ENCODE measurements at regions not wholly inside any gene's neighbourhood (a gene's known extent, or its start where the extent isn't known, plus 50 kb on each side); places are given as distances from the start of the nearest gene placed in this dataset.

- Histone ChIP-seq H3K9ac (ENCODE audit: low read length) (no peak overlapping the region), H3K9me3 (ENCODE audit: control extremely low read depth in 1 of 3, control insufficient read depth in 2 of 3, insufficient read depth in 1 of 3, low read length in 2 of 3) (no peaks in the 10 kb centered on the region), H3K79me2 (ENCODE audit: control insufficient read depth, insufficient read depth, low read length) (no peaks in the 10 kb centered on the region), H3K4me1 (ENCODE audit: control insufficient read depth in 2 of 2, insufficient read depth in 2 of 2, low read length in 2 of 2) (no peaks in the 10 kb centered on the region), H4K20me1 (ENCODE audit: control insufficient read depth, insufficient read depth, low read length, poor library complexity, severe bottlenecking) (no peaks in the 10 kb centered on the region), H3K27ac (ENCODE audit: low read length in 2 of 2) (no peak overlapping the region), H3K4me3 (ENCODE audit: control extremely low read depth in 1 of 5, extremely low read depth in 1 of 5, insufficient read depth in 1 of 5, low read depth in 2 of 5, low read length in 4 of 5) (no peak overlapping the region), H3K4me2 (replicated peaks; ENCODE audit: low read depth, low read length, poor library complexity, severe bottlenecking) (no peak overlapping the region), H3K27me3 (replicated peaks in 1 of 4; ENCODE audit: control extremely low read depth in 1 of 4, control insufficient read depth in 3 of 4, insufficient read depth in 4 of 4, low read length in 3 of 4) (peaks cover 0 to 2% (median 0%) of the 10 kb centered on the region in 4 experiments), H3K36me3 (replicated peaks in 1 of 2; ENCODE audit: control extremely low read depth in 1 of 2, control insufficient read depth in 1 of 2, extremely low read depth in 1 of 2, insufficient read depth in 2 of 2, low read length in 1 of 2) (no peaks in the 10 kb centered on the region), H2AFZ (ENCODE audit: insufficient read depth, low read depth, low read length, poor library complexity, severe bottlenecking) (no peak overlapping the region)
- Mint-ChIP-seq H3K9me3 (ENCODE audit: insufficient read depth) (no peaks in the 10 kb centered on the region), H3K27ac (no peak overlapping the region), H3K27me3 (no peaks in the 10 kb centered on the region), H3K4me3 (no peak overlapping the region), H3K4me1 (no peaks in the 10 kb centered on the region)
- DNase-seq (no peak), ATAC-seq (ENCODE audit: low read depth) (no peak)
- ChIA-PET POLR2A (no interaction called here), CTCF (no interaction called here)
- intact Hi-C loops (cut with micrococcal nuclease): no loop called here
- WGBS (ENCODE audit: insufficient coverage): 83% methylated on average over 4 of the region's 5 CpGs
- TF ChIP-seq, protein P1, sequence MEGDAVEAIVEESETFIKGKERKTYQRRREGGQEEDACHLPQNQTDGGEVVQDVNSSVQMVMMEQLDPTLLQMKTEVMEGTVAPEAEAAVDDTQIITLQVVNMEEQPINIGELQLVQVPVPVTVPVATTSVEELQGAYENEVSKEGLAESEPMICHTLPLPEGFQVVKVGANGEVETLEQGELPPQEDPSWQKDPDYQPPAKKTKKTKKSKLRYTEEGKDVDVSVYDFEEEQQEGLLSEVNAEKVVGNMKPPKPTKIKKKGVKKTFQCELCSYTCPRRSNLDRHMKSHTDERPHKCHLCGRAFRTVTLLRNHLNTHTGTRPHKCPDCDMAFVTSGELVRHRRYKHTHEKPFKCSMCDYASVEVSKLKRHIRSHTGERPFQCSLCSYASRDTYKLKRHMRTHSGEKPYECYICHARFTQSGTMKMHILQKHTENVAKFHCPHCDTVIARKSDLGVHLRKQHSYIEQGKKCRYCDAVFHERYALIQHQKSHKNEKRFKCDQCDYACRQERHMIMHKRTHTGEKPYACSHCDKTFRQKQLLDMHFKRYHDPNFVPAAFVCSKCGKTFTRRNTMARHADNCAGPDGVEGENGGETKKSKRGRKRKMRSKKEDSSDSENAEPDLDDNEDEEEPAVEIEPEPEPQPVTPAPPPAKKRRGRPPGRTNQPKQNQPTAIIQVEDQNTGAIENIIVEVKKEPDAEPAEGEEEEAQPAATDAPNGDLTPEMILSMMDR (IDR thresholded peaks at IDR 0.05): no peak
- no peak for TF ChIP-seq EZH2 (IDR thresholded peaks at IDR 0.05; ENCODE audit: borderline replicate concordance, insufficient read depth, low read depth, low read length, poor library complexity, severe bottlenecking)
Measured at GRCh38 chr2:16402891-16403290, 262.7 kb downstream of the CYRIA start.

DNA sequence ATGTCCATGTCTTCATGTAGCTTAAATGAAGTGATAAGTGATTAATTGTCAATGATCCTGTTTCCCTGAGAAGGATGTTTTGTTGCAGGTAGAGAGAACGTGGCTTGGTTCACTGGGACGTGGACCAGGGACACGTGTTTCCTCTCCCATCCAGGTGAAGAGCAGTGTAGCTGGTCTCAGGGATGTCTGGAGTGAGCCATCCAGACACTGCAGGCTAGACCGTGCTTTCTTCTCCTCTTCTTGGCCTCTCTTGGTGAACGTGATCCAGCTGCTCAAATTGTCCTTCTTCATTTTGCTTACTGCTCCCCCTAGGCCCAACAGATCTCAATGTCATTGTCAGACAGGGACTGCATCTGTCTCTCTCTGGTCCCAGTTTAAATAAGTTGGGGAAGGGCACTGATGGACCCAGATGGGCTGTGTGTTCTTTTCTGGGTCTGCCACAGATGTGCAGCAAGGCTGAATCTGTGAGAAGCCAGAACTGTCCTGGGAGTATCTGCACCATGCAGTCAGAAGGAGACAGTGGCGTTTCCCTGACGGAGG lies 263.8 kb downstream of the CYRIA start:
- H3K4me3 Mint-ChIP-seq: no peak overlapping the region
- Histone ChIP-seq H3K36me3 (replicated peaks in 1 of 2; ENCODE audit: control extremely low read depth in 1 of 2, control insufficient read depth in 1 of 2, extremely low read depth in 1 of 2, insufficient read depth in 2 of 2, low read length in 1 of 2) (no peaks in the 10 kb centered on the region), H3K4me2 (replicated peaks; ENCODE audit: low read depth, low read length, poor library complexity, severe bottlenecking) (no peak overlapping the region), H3K27me3 (replicated peaks in 1 of 4; ENCODE audit: control extremely low read depth in 1 of 4, control insufficient read depth in 3 of 4, insufficient read depth in 4 of 4, low read length in 3 of 4) (peaks cover 0 to 2% (median 0%) of the 10 kb centered on the region in 4 experiments), H3K4me1 (ENCODE audit: control insufficient read depth in 2 of 2, insufficient read depth in 2 of 2, low read length in 2 of 2) (no peaks in the 10 kb centered on the region), H3K9ac (ENCODE audit: low read length) (no peak overlapping the region), H3K9me3 (ENCODE audit: control extremely low read depth in 1 of 3, control insufficient read depth in 2 of 3, insufficient read depth in 1 of 3, low read length in 2 of 3) (no peaks in the 10 kb centered on the region), H4K20me1 (ENCODE audit: control insufficient read depth, insufficient read depth, low read length, poor library complexity, severe bottlenecking) (no peaks in the 10 kb centered on the region), H3K79me2 (ENCODE audit: control insufficient read depth, insufficient read depth, low read length) (no peaks in the 10 kb centered on the region), H2AFZ (ENCODE audit: insufficient read depth, low read depth, low read length, poor library complexity, severe bottlenecking) (no peak overlapping the region), H3K27ac (ENCODE audit: low read length in 2 of 2) (no peak overlapping the region), H3K4me3 (ENCODE audit: control extremely low read depth in 1 of 5, extremely low read depth in 1 of 5, insufficient read depth in 1 of 5, low read depth in 2 of 5, low read length in 4 of 5) (no peak overlapping the region)
- intact Hi-C loops (cut with micrococcal nuclease): no loop called here
- H3K27me3 Mint-ChIP-seq: no peaks in the 10 kb centered on the region
- H3K4me1 Mint-ChIP-seq: no peaks in the 10 kb centered on the region
- TF ChIP-seq, protein P1 (IDR thresholded peaks at IDR 0.05): no peak
- TF ChIP-seq EZH2 (IDR thresholded peaks at IDR 0.05; ENCODE audit: borderline replicate concordance, insufficient read depth, low read depth, low read length, poor library complexity, severe bottlenecking): no peak
- ATAC-seq (ENCODE audit: low read depth): no peak
- no peaks in the 10 kb centered on the region for H3K9me3 Mint-ChIP-seq (ENCODE audit: insufficient read depth)
- no peak overlapping the region for H3K27ac Mint-ChIP-seq
- CTCF ChIA-PET: interaction anchor here (1.1 kb wide), 1 partner anchor 9 kb away, joined by 3 read pairs; no protein-coding TSS in a partner anchor
- POLR2A ChIA-PET: no interaction called here
- no peak for DNase-seq
- WGBS (ENCODE audit: insufficient coverage): 93% methylated on average over 6 of the region's 7 CpGs

Measured in B cell (primary cell).